Posterior vena cava (tissue), 2 donors: ENCODE measurements at regions not wholly inside any gene's neighbourhood (a gene's known extent, or its start where the extent isn't known, plus 50 kb on each side); places are given as distances from the start of the nearest gene placed in this dataset.

Source experiments
- DNase-seq: peaks from one replicate; pipeline ENCODE4 v3.0.0-alpha.2; 2020; ENCODE audit warnings: low spot score
- intact Hi-C, 2 donors: fragments of 100-400 bp; cut with DNase I; formaldehyde crosslinking; loops; one replicate each; pipeline versions ENCODE4 v1.14.1 to v1.14.2; 2022 to 2023
- donor health status: DM: yes; HTN: yes; CAD: no.
- donor health status: DM: yes; HTN: yes; CAD: no.

GRCh38 chr1:72649991-72650390 lies 367.7 kb upstream of the NEGR1 start:
- DNase-seq = no peak
- intact Hi-C loops = no loop called here

GRCh38 chr1:72649211-72649888 lies 367.0 kb upstream of the NEGR1 start:
- intact Hi-C loops = no loop called here
- peak; percentile 68 for DNase-seq

- no peak for DNase-seq
- intact Hi-C loops = no loop called here
Measured at GRCh38 chr1:72648465-72648864, 366.1 kb upstream of the NEGR1 start.

GRCh38 chr1:72643142-72643541 lies 360.8 kb upstream of the NEGR1 start:
- no peak for DNase-seq
- intact Hi-C loops = no loop called here

GRCh38 chr1:72637593-72637992 lies 355.3 kb upstream of the NEGR1 start:
- intact Hi-C loops = no loop called here
- DNase-seq = no peak

- no peak for DNase-seq
- intact Hi-C loops = no loop called here
Measured at GRCh38 chr1:72636631-72637030, 354.3 kb upstream of the NEGR1 start.

- intact Hi-C loops = no loop called here
- no peak for DNase-seq
Measured at GRCh38 chr1:72635719-72636118, 353.4 kb upstream of the NEGR1 start.

- intact Hi-C loops = no loop called here
- DNase-seq = no peak
Measured at GRCh38 chr1:72634946-72635345, 352.6 kb upstream of the NEGR1 start.

- DNase-seq = no peak
- intact Hi-C loops = no loop called here
Measured at GRCh38 chr1:72631449-72631848, 349.1 kb upstream of the NEGR1 start.

GRCh38 chr1:72623299-72623708 lies 341.0 kb upstream of the NEGR1 start:
- intact Hi-C loops = no loop called here
- DNase-seq = peak; percentile 41

- DNase-seq = no peak
- intact Hi-C loops = no loop called here
Measured at GRCh38 chr1:72620453-72620852, 338.1 kb upstream of the NEGR1 start.

GRCh38 chr1:72606216-72606810 lies 324.0 kb upstream of the NEGR1 start:
- DNase-seq = no peak
- intact Hi-C loops = loop anchor here in 1 of 2 donors (10.0 kb wide), 1 partner anchor 1358 kb away; no protein-coding TSS in a partner anchor

GRCh38 chr1:72601035-72601674 lies 318.8 kb upstream of the NEGR1 start:
- DNase-seq = no peak
- intact Hi-C loops = loop anchor here in 1 of 2 donors (10.0 kb wide), 1 partner anchor 1364 kb away; no protein-coding TSS in a partner anchor

- no peak for DNase-seq
- intact Hi-C loops = no loop called here
Measured at GRCh38 chr1:72586023-72586685, 303.8 kb upstream of the NEGR1 start.

- intact Hi-C loops = no loop called here
- no peak for DNase-seq
Measured at GRCh38 chr1:72579629-72580028, 297.3 kb upstream of the NEGR1 start.

- no peak for DNase-seq
- intact Hi-C loops = no loop called here
Measured at GRCh38 chr1:72570815-72571214, 288.5 kb upstream of the NEGR1 start.

GRCh38 chr1:72568113-72568512 lies 285.8 kb upstream of the NEGR1 start:
- DNase-seq = no peak
- intact Hi-C loops = no loop called here

GRCh38 chr1:72567521-72567920 lies 285.2 kb upstream of the NEGR1 start:
- intact Hi-C loops = no loop called here

GRCh38 chr1:72564749-72565148 lies 282.4 kb upstream of the NEGR1 start:
- intact Hi-C loops = no loop called here
- DNase-seq = no peak

More at GRCh38 chr1:72567521-72567920, 285.2 kb upstream of the NEGR1 start:
- no peak for DNase-seq

GRCh38 chr1:72557446-72558049 lies 275.2 kb upstream of the NEGR1 start:
- intact Hi-C loops = no loop called here
- no peak for DNase-seq
